ENCODE measurements at regions not wholly inside any gene's neighbourhood (a gene's known extent, or its start where the extent isn't known, plus 50 kb on each side); places are given as distances from the start of the nearest gene placed in this dataset.
"Not testable (repeated sequence)": the region's sequence is repeated elsewhere in the genome, so short reads cannot be mapped to it uniquely, and the experiment has no call there.

- DNase-seq (ENCODE audit: low read depth), result not testable (repeated sequence)
Measured at GRCh38 chr5:34096033-34096432, 53.0 kb upstream of the C1QTNF3 start.

- not testable (repeated sequence) for DNase-seq (ENCODE audit: low read depth)
Measured at GRCh38 chr5:34099891-34100290, 56.9 kb upstream of the C1QTNF3 start.

- not testable (repeated sequence) for DNase-seq (ENCODE audit: low read depth)
Measured at GRCh38 chr5:34101567-34101966, 58.6 kb upstream of the C1QTNF3 start.

GRCh38 chr5:34108897-34109296 lies 65.9 kb upstream of the C1QTNF3 start:
- DNase-seq (ENCODE audit: low read depth), result not testable (repeated sequence)

- not testable (repeated sequence) for DNase-seq (ENCODE audit: low read depth)
Measured at GRCh38 chr5:34124280-34124679, 81.3 kb upstream of the C1QTNF3 start.

- not testable (repeated sequence) for DNase-seq (ENCODE audit: low read depth)
Measured at GRCh38 chr5:34125354-34125753, 82.3 kb upstream of the C1QTNF3 start.

- DNase-seq (ENCODE audit: low read depth), result not testable (repeated sequence)
Measured at GRCh38 chr5:34126741-34127140, 83.7 kb upstream of the C1QTNF3 start.

- DNase-seq (ENCODE audit: low read depth), result not testable (repeated sequence)
Measured at GRCh38 chr5:34127818-34128217, 84.8 kb upstream of the C1QTNF3 start.

- not testable (repeated sequence) for DNase-seq (ENCODE audit: low read depth)
Measured at GRCh38 chr5:34128890-34129289, 85.9 kb upstream of the C1QTNF3 start.

- DNase-seq (ENCODE audit: low read depth), result not testable (repeated sequence)
Measured at GRCh38 chr5:34154988-34155387, 112.0 kb upstream of the C1QTNF3 start.

- peak; percentile 84 for DNase-seq (ENCODE audit: low read depth)
Measured at GRCh38 chr5:34156703-34157414, 113.8 kb upstream of the C1QTNF3 start.

- not testable (repeated sequence) for DNase-seq (ENCODE audit: low read depth)
Measured at GRCh38 chr5:34160904-34161303, 117.9 kb upstream of the C1QTNF3 start.

GRCh38 chr5:34171398-34171797 lies 128.4 kb upstream of the C1QTNF3 start:
- DNase-seq (ENCODE audit: low read depth), result not testable (repeated sequence)

GRCh38 chr5:34179453-34180190 lies 136.6 kb upstream of the C1QTNF3 start:
- peak; percentile 0 for DNase-seq (ENCODE audit: low read depth)

- not testable (repeated sequence) for DNase-seq (ENCODE audit: low read depth)
Measured at GRCh38 chr5:34180225-34180624, 137.2 kb upstream of the C1QTNF3 start.

GRCh38 chr5:34180940-34181614 lies 138.1 kb upstream of the C1QTNF3 start:
- DNase-seq (ENCODE audit: low read depth), result not testable (repeated sequence)

- not testable (repeated sequence) for DNase-seq (ENCODE audit: low read depth)
Measured at GRCh38 chr5:34185005-34185404, 142.0 kb upstream of the C1QTNF3 start.

GRCh38 chr5:34185572-34185971 lies 142.6 kb upstream of the C1QTNF3 start:
- peak; percentile 2 for DNase-seq (ENCODE audit: low read depth)

GRCh38 chr5:34186108-34186507 lies 143.1 kb upstream of the C1QTNF3 start:
- DNase-seq (ENCODE audit: low read depth), result not testable (repeated sequence)

GRCh38 chr5:34186865-34187264 lies 143.9 kb upstream of the C1QTNF3 start:
- DNase-seq (ENCODE audit: low read depth), result peak; percentile 2

GRCh38 chr5:34187441-34187840 lies 144.4 kb upstream of the C1QTNF3 start:
- DNase-seq (ENCODE audit: low read depth), result not testable (repeated sequence)

GRCh38 chr5:34188001-34188822 lies 145.2 kb upstream of the C1QTNF3 start:
- DNase-seq (ENCODE audit: low read depth), result peak; percentile 61
